Inflammatory macrophage treated with lipopolysaccharide for 1 hour (primary cell): ENCODE measurements at regions not wholly inside any gene's neighbourhood (a gene's known extent, or its start where the extent isn't known, plus 50 kb on each side); places are given as distances from the start of the nearest gene placed in this dataset.
"Not testable (repeated sequence)": the region's sequence is repeated elsewhere in the genome, so short reads cannot be mapped to it uniquely, and the experiment has no call there.

ENCODE experiments used
- DNase-seq, 2 donors: peaks; one replicate each; pipeline ENCODE4 v3.0.0-alpha.2; 2020 to 2022

- DNase-seq, result no peak
Observed at GRCh38 chrY:7720974-7721373, 809.4 kb upstream of the AMELY start.

GRCh38 chrY:7719271-7719670, 807.7 kb upstream of the AMELY start:
- DNase-seq, result no peak

GRCh38 chrY:7718626-7719025, 807.1 kb upstream of the AMELY start:
- no peak for DNase-seq

- no peak for DNase-seq
Observed at GRCh38 chrY:7718126-7718525, 806.6 kb upstream of the AMELY start.

- DNase-seq, result peak; percentile 10 to 30
Observed at GRCh38 chrY:7714426-7714825, 802.9 kb upstream of the AMELY start.

- DNase-seq, result not testable (repeated sequence)
Observed at GRCh38 chrY:7713738-7714137, 802.2 kb upstream of the AMELY start.

- DNase-seq, result peak; percentile 13 to 27
Observed at GRCh38 chrY:7712289-7712688, 800.7 kb upstream of the AMELY start.

- DNase-seq, result no peak
Observed at GRCh38 chrY:7703578-7704140, 792.1 kb upstream of the AMELY start.

GRCh38 chrY:7702481-7702880, 790.9 kb upstream of the AMELY start:
- no peak for DNase-seq

- DNase-seq, result no peak
Observed at GRCh38 chrY:7701676-7702075, 790.1 kb upstream of the AMELY start.

GRCh38 chrY:7697506-7697905, 786.0 kb upstream of the AMELY start:
- DNase-seq, result no peak

GRCh38 chrY:7692701-7693100, 781.1 kb upstream of the AMELY start:
- DNase-seq, result peak; percentile 29 to 61

- no peak for DNase-seq
Observed at GRCh38 chrY:7687086-7687485, 775.5 kb upstream of the AMELY start.

- no peak for DNase-seq
Observed at GRCh38 chrY:7684546-7684945, 773.0 kb upstream of the AMELY start.

GRCh38 chrY:7682386-7682785, 770.8 kb upstream of the AMELY start:
- DNase-seq, result no peak

GRCh38 chrY:7681426-7681825, 769.9 kb upstream of the AMELY start:
- no peak for DNase-seq

GRCh38 chrY:7674465-7674864, 762.9 kb upstream of the AMELY start:
- DNase-seq, result no peak

GRCh38 chrY:7672796-7673195, 761.2 kb upstream of the AMELY start:
- DNase-seq, result no peak

- no peak for DNase-seq
Observed at GRCh38 chrY:7663261-7663660, 751.7 kb upstream of the AMELY start.

GRCh38 chrY:7659047-7659446, 747.5 kb upstream of the AMELY start:
- DNase-seq, result peak; percentile 36 to 47

GRCh38 chrY:7656596-7656995, 745.0 kb upstream of the AMELY start:
- DNase-seq, result no peak

GRCh38 chrY:7654985-7655384, 743.4 kb upstream of the AMELY start:
- no peak for DNase-seq

GRCh38 chrY:7649866-7650265, 738.3 kb upstream of the AMELY start:
- not testable (repeated sequence) for DNase-seq
